LNCaP clone FGC (cell line): ENCODE measurements at regions not wholly inside any gene's neighbourhood (a gene's known extent, or its start where the extent isn't known, plus 50 kb on each side); places are given as distances from the start of the nearest gene placed in this dataset.

Experiments
- DNase-seq: peaks from one replicate; pipeline ENCODE4 v3.0.0-alpha.2; 2011; ENCODE audit warnings: low read depth
- H3K4me3 ChIP-seq: 2 replicates; pipeline ENCODE4 v1.5.1; 2011; ENCODE audit warnings: mild to moderate bottlenecking, low read depth, low read length, control low read depth
- TF ChIP-seq, protein P1 (sequence below): IDR thresholded peaks from 2 replicates; pipeline ENCODE4 v1.5.1; 2012; ENCODE audit warnings: mild to moderate bottlenecking; ENCODE audit not compliant: control insufficient read depth, insufficient read depth; ENCODE audit errors: extremely low read depth

DNA sequence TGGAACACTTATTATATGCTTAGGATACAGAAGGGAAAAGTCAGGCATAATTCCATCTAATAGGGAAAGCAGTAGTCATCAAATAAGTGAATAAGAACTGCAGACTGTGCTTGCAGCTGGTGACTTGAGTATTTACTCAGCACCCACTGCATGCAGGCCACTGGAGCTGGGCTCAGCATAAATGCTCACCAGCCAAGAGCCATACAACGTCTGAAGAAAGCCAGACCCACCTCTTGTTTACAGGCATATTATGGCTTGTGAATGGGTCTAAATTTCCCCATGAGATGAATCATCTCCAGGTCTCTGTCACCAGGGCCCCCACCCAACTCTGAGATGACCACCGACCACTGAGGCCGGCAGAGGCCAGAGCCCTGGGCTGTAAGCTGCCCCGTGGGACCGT, 123.8 kb upstream of the PKDCC start:
- H3K4me3 ChIP-seq: no peak overlapping the region
- no peak for DNase-seq

DNA sequence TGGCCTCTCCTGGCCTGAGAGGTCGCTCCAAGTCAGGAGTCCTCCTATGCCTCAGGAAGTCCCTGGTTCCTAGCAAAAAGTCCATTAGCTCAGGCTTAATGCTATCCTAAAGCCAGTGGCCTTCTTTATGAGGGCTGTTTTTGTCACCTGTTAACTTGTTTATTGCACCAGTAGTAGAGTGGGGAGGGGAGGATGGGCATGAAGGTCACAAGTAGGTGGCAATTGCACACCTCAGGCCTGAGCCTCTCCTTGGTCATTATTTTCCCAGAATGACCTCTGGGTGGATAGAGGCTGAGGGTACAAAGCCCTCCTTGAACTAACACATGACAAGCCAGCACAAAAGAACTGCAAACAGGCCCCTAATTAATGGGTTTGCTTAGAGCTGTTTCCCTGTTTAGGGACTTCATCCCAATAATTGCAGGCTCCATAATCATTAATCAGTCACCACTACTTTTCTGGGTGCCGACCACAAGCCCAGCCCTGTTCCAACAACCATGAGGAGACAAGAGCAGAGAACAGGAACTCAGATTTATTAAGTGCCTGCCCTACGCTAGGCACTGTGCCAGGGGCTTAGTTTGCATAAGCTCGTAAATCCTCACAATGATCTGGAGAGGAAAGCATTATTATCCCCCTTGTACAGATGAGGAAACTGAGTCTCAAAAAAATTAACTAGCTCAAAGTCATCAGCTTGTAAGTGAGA, 123.0 kb upstream of the PKDCC start:
- H3K4me3 ChIP-seq: no peak overlapping the region
- no peak for DNase-seq

More for the DNA sequence above, 123.8 kb upstream of the PKDCC start:
- TF ChIP-seq, protein P1, sequence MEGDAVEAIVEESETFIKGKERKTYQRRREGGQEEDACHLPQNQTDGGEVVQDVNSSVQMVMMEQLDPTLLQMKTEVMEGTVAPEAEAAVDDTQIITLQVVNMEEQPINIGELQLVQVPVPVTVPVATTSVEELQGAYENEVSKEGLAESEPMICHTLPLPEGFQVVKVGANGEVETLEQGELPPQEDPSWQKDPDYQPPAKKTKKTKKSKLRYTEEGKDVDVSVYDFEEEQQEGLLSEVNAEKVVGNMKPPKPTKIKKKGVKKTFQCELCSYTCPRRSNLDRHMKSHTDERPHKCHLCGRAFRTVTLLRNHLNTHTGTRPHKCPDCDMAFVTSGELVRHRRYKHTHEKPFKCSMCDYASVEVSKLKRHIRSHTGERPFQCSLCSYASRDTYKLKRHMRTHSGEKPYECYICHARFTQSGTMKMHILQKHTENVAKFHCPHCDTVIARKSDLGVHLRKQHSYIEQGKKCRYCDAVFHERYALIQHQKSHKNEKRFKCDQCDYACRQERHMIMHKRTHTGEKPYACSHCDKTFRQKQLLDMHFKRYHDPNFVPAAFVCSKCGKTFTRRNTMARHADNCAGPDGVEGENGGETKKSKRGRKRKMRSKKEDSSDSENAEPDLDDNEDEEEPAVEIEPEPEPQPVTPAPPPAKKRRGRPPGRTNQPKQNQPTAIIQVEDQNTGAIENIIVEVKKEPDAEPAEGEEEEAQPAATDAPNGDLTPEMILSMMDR: no peak

DNA sequence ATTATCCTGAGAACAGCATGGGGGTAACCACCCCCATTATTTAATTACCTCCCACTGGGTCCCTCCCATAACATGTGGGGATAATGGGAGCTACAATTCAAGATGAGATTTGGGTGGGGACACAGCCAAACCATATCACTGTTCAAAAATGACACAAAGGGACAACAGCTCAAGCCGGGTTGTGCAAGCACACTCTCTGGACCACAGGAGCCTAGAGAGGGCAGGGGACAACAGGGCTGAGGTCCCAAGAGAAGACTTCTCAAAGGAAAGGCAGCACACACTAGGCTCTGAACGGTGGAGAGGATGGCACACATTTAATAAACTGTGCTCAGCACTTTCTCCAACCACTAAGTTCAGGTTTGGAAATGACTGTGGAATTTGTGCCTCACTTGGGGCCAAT, 122.1 kb upstream of the PKDCC start:
- no peak overlapping the region for H3K4me3 ChIP-seq
- no peak for DNase-seq
- TF ChIP-seq, protein P1: no peak

More for the DNA sequence above, 123.0 kb upstream of the PKDCC start:
- TF ChIP-seq, protein P1: no peak

DNA sequence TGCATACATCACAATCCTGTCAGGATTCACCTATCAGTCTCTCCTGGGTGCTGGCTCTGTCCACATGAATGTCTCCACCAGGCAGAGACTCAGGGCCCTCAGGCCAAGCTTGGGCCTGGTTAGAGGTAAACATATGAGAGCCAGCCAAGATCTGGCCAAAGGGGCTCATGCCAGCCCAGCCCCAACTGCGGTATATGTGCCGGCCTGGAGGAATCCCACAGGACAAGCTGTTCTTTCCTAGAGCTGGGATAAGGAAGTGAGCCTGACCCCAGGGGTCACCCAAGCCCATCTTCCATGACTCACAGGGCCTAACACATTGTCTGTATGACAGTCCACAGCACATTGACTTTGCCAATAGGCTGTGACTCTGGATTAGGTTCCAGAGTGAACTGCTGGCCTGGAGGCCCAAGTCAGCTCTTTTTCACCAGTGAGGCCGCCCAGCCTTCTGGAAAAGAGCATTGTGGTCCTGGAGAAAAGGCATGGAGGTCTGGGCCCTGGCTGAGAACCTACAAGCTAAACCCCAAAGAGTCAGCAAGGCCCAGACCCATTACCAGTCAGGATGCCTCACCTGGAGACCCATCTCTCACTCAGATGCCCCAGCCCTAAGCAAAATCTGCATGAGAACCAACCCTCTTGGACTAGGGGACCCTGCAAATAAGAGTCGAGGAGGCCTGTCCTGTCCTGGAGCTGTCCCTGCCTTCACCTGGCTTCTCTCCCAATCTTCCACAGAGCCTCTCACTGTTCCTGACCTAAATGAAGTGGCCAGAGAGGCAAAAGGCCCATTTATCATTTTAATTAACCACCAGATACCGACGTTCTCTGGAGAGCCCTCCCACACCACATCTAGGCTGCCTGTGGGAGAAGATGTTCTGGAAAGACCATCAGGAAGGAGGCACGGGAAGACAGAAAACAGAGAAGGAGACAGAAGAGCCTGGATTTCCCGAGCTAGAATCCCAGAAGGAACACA, 120.9 kb upstream of the PKDCC start:
- TF ChIP-seq, protein P1: no peak
- H3K4me3 ChIP-seq: no peak overlapping the region
- DNase-seq: no peak

DNA sequence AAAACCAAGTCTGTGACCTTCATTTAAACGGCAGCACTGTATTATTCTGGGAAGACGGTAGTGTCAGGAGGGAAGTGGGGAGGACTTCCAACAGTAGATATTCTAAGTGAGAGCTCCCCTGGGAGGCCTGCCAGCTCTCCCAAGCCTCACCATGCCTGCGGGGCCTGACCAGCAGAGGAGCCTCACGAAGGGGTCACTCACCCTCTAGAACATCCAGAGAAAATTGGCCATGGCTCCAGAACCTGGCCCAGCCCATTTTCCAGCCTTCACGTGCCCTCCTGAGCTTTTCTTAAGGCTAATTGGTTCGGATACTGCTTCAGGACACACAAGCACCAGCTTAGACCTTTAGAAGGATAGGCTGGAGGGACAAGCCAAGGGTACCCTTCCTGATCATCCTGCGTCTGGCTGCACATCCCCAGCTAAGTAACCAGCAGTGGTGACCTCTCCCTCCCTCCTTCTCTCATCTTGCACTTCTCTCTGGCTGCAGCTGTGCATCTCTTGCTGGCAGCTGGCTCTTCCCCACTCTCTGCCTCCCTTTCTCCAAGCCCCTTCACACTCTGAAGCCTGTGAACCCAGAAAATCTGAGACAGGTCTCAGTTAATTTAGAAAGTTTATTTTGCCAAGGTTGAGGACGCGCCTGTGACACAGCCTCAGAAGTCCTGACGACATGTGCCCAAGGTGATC, 120.1 kb upstream of the PKDCC start:
- TF ChIP-seq, protein P1: no peak
- no peak for DNase-seq

DNA sequence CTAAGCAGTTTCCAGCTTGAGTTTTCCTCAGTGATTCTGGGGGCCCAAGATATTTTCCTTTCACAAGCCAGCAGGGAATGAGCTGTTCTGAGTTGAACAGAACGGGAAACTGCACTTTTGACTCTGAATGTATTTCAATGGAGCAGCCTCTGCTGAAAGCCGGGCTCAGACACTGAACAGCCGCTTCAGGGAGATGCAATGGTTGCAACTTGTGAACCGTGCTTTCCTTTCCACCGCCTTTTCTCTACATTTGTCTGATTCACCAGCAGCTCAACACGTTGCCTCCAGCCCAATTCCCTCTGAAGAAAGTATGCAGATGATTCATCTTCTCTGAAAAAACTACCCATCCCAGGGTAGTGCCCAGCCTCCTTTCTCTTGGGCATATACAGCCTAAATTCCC, 119.3 kb upstream of the PKDCC start:
- TF ChIP-seq, protein P1: no peak
- no peak overlapping the region for H3K4me3 ChIP-seq
- no peak for DNase-seq

More for the DNA sequence above, 120.1 kb upstream of the PKDCC start:
- H3K4me3 ChIP-seq: no peak overlapping the region
